Muscle layer of colon (tissue), 2 donors: ENCODE measurements at regions not wholly inside any gene's neighbourhood (a gene's known extent, or its start where the extent isn't known, plus 50 kb on each side); places are given as distances from the start of the nearest gene placed in this dataset.
"Not testable (repeated sequence)": the region's sequence is repeated elsewhere in the genome, so short reads cannot be mapped to it uniquely, and the experiment has no call there.

Experiments
- H3K27ac ChIP-seq: one replicate; pipeline ENCODE4 v1.7.0; 2013; ENCODE audit warnings: low read depth, mild to moderate bottlenecking, low read length, moderate library complexity
- H3K27me3 ChIP-seq, 2 donors: one replicate each; pipeline ENCODE4 v1.7.0; 2013; ENCODE audit warnings: low read length in 2 of 2, mild to moderate bottlenecking in 2 of 2; ENCODE audit not compliant: insufficient read depth in 2 of 2, control insufficient read depth in 1 of 2
- H3K36me3 ChIP-seq: one replicate; pipeline ENCODE4 v1.7.0; 2013; ENCODE audit warnings: mild to moderate bottlenecking, low read length; ENCODE audit not compliant: insufficient read depth
- H3K4me1 ChIP-seq: one replicate; pipeline ENCODE4 v1.7.0; 2013; ENCODE audit warnings: mild to moderate bottlenecking, low read length; ENCODE audit not compliant: insufficient read depth
- H3K4me3 ChIP-seq, 2 donors: one replicate each; pipeline ENCODE4 v1.7.0; 2013; ENCODE audit warnings: low read length in 2 of 2, low read depth in 1 of 2, mild to moderate bottlenecking in 1 of 2, moderate library complexity in 1 of 2
- H3K9ac ChIP-seq: one replicate; pipeline ENCODE4 v1.7.0; 2013; ENCODE audit warnings: low read length
- H3K9me3 ChIP-seq: one replicate; pipeline ENCODE4 v1.7.0; 2013; ENCODE audit warnings: mild to moderate bottlenecking, low read length
- donor health status: abdominal sarcoma.
- donor health status: Adenocarcinoma of cecum.

DNA sequence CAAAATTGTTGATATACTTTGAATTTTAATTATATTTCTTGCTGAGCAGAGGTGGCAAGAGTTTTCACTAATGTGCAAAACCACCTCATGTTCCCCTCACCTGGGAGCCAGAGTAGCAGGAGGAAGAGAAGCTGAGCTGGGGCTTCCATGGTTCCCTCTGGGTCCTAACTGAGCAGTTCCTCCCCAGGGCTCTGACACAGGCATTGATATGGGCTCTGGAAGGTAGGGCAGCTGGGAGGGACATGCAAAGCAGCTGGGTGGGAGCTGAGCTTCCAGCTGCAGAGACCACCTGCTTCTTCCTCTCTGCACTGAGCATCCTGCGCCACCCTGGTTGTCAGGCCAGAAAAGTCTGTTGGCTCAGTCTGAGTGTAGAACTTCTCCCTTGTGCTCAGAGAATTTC lies 336.1 kb downstream of the RPIA start:
- H3K9ac ChIP-seq, H3K27ac ChIP-seq, H3K4me1 ChIP-seq, H3K4me3 ChIP-seq, H3K36me3 ChIP-seq, H3K27me3 ChIP-seq, H3K9me3 ChIP-seq: not testable (repeated sequence)

DNA sequence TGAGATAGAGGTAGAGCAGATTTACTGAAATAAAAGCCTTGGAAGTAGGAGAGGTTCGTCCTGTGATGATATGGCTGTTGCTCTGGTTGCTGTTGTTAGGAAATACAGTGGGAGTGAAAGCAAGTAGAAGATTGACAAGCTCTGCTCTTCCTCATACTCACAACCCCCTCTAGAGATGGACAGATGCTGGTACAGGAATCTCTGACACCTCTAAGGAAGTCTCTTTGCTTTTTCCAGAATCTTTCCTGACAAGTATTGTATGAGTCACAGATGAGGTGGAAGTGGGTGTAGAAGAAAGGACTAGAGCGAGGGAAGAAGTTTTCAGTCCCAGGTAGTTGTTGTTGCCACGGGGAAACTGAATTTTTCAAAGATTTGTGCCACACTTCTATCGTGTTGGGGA lies 337.8 kb downstream of the RPIA start:
- not testable (repeated sequence) for H3K4me1 ChIP-seq, H3K36me3 ChIP-seq, H3K9ac ChIP-seq, H3K4me3 ChIP-seq, H3K9me3 ChIP-seq, H3K27me3 ChIP-seq, H3K27ac ChIP-seq

DNA sequence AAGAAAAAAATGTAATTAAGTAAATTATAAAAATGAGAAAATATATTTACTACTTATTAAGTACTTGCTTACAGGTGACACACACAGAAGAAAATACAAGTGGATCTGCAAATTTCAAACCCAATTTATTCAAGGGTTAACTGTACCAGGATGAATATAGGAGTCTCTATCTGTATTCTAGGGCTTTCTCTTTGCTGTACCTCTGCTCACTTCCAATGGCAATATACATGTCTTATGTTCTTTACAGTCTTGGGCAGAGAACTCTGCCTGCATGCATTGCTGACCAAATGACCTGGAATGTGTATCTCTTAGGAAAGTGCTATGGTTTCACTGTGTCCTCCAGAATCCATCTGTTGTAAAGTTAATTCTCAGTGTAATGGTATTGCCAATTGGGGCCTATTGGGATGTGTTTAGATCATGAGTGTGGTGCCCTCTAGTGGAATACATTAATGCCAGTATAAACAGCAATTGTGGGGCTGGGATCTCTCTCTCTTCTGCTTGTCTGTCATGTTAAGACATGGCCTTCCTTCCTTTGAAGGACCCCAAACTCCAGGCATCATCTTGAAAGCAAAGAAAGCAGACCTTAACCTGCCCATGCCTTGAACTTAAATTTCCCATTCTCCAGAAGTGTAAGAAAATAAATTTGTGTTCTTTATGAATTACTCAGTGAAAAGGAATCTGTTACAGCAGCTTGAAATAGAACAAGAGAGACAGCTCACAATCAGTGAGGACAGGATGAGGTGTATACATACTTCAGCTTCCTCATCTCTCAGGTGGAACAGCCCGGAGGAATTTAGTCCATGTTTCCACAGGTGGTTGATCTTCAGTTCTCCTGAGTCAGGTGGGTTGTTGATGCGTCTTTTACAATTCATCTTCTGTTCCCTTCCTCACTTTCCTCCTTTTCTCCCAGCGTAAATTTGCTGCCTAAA lies 356.9 kb downstream of the RPIA start:
- not testable (repeated sequence) for H3K27me3 ChIP-seq, H3K4me1 ChIP-seq, H3K36me3 ChIP-seq, H3K9me3 ChIP-seq, H3K9ac ChIP-seq, H3K4me3 ChIP-seq, H3K27ac ChIP-seq

DNA sequence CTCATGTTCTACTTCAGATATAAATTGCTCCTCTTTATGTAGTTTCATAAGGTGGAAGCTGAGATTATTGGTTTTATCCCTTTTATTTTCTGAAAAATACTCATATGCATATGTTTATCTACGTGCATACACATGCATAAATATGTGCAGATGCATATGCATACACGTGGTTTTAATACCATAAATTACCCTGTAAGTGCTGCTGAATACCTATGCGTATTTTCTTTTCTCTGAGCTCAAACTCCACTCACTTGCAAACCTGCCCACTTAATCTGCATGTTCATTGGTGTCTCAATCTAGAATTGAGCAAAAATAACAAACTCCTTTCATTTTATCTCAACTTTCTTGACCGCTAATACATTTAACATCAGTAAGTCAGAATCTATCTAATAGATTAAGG lies 367.1 kb downstream of the RPIA start:
- H3K4me3 ChIP-seq, H3K27me3 ChIP-seq, H3K9ac ChIP-seq, H3K36me3 ChIP-seq, H3K9me3 ChIP-seq, H3K27ac ChIP-seq, H3K4me1 ChIP-seq: not testable (repeated sequence)

DNA sequence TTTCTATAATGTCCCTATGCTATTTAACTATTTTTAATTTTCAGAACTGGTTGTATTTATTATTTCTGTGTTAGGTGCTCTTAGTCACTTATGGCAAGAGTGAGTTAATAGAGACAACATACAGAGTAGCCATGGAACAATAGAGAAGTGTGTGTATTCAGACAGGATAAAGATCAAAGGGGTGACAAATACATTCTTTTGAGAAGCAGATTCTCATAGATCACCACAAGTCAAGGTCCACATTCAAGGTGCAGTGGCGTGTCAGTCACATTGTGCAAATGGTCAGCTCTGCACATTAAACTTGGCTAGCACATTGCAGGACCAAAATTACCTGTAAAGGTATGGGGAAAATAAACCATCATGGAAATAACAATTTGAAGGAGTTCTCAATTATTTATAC lies 369.7 kb downstream of the RPIA start:
- not testable (repeated sequence) for H3K9me3 ChIP-seq, H3K27me3 ChIP-seq, H3K27ac ChIP-seq, H3K9ac ChIP-seq, H3K4me3 ChIP-seq, H3K36me3 ChIP-seq, H3K4me1 ChIP-seq

DNA sequence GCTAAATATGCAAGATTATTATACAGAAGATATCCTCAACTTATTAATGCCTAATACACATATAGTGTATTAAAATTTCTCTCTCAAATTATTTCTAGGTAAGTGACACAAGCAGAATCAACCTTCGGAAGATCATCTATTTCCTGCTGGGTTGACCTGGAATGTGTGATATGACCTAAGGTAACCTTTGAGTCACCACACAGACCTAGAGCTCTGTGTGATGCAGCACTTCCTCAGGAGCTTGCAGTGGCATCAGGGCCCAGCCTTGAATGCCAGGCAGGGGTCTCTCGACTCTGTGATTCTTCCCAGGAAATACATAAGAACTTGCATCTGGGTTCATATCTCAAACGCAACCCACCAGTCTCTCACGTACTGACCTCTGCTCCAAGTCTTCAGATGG lies 385.3 kb downstream of the RPIA start:
- H3K36me3 ChIP-seq, H3K9ac ChIP-seq, H3K4me1 ChIP-seq, H3K9me3 ChIP-seq, H3K4me3 ChIP-seq, H3K27me3 ChIP-seq, H3K27ac ChIP-seq: not testable (repeated sequence)

DNA sequence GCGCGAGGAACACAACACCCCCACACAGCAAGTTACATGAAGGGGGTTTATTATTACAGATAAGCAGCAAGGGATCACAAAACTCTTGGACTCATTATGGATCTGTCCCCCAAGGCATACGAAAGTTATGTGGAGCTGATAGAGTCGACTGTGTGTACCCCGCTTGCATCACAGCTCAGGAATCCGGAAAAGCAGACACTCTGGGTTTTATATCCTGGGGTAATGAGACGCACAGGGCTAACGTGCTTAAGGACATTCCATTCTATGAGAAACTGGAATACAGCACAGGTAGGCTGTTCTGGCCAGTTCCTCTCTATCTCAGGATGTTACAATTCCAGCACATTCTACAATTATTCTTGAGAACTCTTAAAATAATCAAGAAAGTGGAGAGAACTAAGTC lies 401.4 kb downstream of the RPIA start:
- H3K4me3 ChIP-seq, H3K9me3 ChIP-seq, H3K36me3 ChIP-seq, H3K27ac ChIP-seq, H3K4me1 ChIP-seq, H3K27me3 ChIP-seq, H3K9ac ChIP-seq: not testable (repeated sequence)

DNA sequence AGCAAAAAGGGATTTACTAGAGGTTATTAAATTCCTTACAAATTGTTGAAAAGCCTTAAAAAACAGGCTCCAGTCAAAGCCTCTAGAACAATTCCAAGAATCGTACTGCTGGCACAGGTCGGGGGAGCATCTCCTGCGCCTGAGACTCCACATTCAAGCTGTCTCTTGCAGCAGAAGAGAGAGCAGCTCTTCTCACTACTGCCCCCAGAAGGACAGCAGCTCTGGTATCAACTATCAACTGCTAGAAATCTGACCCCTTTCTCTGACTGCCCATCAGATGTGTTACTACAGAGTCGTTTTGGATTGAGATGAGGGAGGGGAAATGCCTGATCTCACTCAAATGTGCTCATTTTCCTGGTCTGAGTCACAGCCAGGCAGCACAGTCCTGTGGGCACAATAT lies 403.6 kb downstream of the RPIA start:
- not testable (repeated sequence) for H3K27me3 ChIP-seq, H3K36me3 ChIP-seq, H3K4me1 ChIP-seq, H3K4me3 ChIP-seq, H3K27ac ChIP-seq, H3K9me3 ChIP-seq, H3K9ac ChIP-seq

DNA sequence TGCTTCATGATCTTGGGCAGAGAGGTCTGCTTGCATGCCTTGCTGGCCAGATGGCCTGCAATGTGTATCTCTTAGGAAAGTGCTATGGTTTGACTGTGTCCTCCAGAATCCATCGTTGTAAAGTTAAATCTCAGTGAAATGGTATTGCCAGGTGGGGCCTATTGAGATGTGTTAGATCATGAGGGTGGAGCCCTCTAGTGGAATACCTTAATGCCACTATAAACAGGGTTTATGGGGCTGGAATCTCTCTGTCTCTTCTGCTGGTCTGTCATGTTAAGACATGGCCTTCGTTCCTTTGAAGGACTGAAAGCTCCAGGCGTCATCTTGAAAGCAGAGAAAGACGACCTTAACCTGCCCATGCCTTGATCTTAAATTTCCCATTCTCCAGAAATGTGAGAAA lies 411.1 kb downstream of the RPIA start:
- not testable (repeated sequence) for H3K27ac ChIP-seq, H3K36me3 ChIP-seq, H3K9me3 ChIP-seq, H3K4me3 ChIP-seq, H3K9ac ChIP-seq, H3K27me3 ChIP-seq, H3K4me1 ChIP-seq

DNA sequence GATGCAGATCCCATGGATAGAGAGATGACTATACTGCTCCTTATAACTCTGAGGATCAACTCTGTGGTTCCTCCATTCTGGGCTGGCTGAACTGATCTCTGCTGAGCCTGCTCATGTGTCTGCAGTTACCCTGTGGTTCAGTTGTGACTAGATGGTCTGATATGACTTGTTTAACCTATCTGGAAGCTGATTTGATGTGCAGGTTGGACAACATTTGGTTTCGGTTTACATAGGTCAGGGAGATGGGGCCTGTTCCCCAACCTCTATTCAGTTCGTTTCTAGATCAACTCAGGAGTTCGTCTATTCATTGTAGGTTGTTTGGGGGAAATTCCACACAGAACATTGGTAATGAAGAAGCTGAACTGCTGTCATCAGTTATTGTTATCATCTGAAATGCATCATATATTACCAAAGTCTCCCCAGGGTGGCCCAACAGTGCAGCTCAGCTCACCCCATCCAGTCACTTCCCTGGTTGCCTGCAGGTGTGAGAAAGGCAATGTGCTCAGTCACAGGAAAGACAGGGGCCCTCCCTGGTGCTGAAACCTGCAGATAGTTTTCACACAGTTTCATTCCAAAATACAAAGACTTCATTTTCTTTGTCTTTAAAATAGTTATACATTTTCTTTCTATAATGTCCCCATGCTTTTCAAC lies 415.0 kb downstream of the RPIA start:
- not testable (repeated sequence) for H3K9ac ChIP-seq, H3K9me3 ChIP-seq, H3K27me3 ChIP-seq, H3K36me3 ChIP-seq, H3K4me1 ChIP-seq, H3K4me3 ChIP-seq, H3K27ac ChIP-seq

DNA sequence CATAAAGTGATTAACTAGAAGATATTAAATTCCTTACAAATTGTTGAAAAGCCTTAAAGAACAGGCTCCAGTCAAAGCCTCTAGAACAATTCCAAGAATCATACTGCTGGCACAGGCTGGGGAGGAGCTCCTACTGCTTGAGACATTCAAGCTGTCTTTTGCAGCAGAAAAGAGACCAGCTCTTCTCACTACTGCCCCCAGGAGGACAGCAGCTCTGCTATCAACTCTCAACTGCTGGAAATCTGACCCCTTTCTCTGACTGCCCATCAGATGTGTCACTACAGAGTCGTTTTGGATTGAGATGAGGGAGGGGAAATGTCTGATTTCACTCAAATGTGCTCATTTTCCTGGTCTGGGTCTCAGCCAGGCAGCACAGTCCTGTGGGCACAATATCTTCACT lies 421.0 kb downstream of the RPIA start:
- not testable (repeated sequence) for H3K27me3 ChIP-seq, H3K9me3 ChIP-seq, H3K4me1 ChIP-seq, H3K9ac ChIP-seq, H3K36me3 ChIP-seq, H3K4me3 ChIP-seq, H3K27ac ChIP-seq

DNA sequence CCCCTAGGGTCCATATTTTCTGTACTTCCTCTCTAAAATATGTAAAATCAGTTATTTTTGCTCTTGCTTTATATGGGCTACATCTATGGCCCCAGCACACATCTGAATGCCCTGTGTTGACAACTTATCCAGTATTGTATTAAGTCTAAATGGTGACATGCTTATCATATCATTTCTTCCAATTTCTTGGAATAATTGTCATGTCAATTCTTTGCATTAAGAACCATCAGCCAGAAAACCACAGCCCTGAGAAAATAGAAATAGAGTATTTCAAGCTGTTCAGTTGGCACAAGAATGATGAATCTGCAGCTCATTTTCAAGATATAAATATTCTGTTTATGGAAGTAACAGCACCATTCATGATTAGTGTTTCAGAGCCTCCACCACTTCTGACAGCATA lies 421.8 kb downstream of the RPIA start:
- H3K4me3 ChIP-seq, H3K36me3 ChIP-seq, H3K27ac ChIP-seq, H3K4me1 ChIP-seq, H3K9ac ChIP-seq, H3K27me3 ChIP-seq, H3K9me3 ChIP-seq: not testable (repeated sequence)
